Right renal pelvis (tissue), 4 donors: ENCODE measurements at regions not wholly inside any gene's neighbourhood (a gene's known extent, or its start where the extent isn't known, plus 50 kb on each side); places are given as distances from the start of the nearest gene placed in this dataset.

ENCODE experiments used
- DNase-seq, 4 donors: peaks; one replicate each; pipeline ENCODE4 v3.0.0-alpha.2; 2013; ENCODE audit warnings: low read depth in 4 of 4, low spot score in 3 of 4, missing footprints in 1 of 4

DNA sequence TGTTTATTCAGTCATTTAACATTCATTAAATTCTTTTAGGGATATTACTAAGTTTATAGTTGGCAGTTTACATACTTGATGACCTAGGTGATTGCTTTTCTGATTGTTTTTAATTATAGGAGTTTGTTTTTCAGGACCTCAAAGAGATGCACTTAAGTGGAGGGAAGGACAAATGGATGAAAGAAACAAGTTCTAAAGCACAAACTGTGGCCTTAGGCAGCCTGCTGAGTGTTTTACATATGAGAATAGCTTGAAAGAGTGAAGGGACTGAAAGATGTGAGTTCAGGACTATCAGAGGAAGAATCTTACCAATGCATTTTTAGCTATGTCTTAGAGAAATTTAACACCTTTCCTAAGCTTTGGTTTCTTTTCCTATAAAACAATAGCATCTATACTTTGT, 402.6 kb downstream of the KLF12 start:
- no peak for DNase-seq

- DNase-seq = no peak
Observed at GRCh38 chr13:73730014-73730413, 404.2 kb downstream of the KLF12 start.

GRCh38 chr13:73729046-73729445, 405.2 kb downstream of the KLF12 start:
- DNase-seq = no peak

- DNase-seq = no peak
Observed at GRCh38 chr13:73722120-73722519, 412.1 kb downstream of the KLF12 start.

- DNase-seq = no peak
Observed at GRCh38 chr13:73721571-73721970, 412.6 kb downstream of the KLF12 start.

DNA sequence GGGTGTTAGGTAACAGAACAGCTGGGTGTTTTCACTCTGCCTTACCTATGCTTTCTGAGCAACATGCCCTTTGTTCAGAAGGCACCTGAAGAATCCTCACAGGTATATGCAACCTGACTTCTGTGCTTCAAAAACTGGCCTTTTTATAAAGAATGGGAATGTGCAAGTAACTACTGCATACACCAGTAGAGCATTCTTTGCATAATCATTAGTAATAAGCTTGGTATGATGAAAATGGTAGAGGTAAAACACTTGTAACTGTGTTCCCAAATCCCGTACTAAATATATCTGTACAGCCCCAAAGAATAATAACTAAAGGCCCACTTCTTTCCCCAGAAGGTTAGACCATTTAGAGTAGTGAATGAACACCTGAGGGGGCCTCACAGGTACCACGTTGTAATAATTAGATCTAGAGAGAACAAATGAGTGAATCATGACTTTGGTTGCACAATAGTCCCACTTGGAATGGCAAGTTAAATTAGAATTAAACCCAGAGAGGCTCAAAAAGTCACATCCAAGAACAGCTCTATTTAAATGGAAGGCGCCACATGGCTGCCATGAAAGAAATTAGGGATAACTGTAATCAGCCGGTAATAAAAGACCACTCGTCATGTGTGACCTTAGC, 413.9 kb downstream of the KLF12 start:
- no peak for DNase-seq

DNA sequence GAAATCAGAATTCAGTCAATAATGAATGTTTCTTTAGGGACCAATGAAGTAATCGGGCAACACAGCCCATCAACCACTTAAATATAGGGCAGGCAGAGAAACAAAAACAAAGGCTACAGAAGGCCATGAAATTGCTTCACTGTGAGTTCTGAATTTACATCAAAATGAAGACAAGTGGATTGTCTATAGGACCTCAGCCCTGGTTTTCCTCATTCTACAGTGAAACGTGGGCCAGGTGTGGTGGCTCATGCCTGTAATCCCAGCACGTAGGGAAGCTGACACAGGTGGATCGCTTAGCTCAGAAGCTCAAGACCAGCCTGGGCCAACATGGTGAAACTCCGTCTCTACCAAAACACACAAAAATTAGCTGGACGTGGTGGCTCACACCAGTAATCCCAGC, 416.0 kb downstream of the KLF12 start:
- DNase-seq = no peak

- DNase-seq = no peak
Observed at GRCh38 chr13:73717632-73718031, 416.6 kb downstream of the KLF12 start.

- DNase-seq = no peak
Observed at GRCh38 chr13:73715911-73716510, 418.2 kb downstream of the KLF12 start.

DNA sequence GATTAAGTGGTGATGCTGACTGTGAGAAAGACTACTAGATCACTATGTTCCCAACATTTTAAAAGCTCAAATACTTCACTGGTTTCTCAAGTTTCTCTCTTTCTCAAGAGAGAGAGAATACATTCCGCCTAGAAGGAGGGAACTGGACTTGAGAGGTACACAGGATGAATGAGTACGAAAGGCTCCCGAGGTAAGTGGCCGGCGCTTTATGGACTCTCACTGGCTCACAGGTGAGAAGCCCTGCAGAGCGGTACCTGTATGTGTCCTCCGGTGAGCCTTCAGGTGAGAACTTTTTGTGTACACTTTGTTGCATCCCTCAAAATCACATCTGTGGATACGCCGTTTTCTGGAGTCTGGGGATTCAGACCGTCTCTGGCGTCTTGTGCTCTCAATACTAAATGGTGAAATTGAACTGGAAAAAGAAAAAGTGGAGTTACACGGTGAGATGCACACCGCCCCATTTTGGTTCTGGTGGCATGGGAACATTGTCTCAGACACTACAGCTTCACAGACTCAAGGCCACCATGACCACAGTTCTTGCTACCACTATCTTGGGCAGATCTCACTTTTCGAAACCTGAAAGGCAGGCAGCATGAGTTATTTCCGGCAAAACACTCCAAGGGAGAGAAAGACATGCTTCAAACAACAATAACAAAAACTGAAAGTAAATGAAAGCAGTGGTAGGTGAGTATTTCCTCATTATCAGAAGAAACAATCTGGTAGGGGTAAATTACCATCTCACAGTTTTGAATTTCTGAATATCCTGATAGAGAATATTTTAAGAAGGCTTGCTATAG, 418.9 kb downstream of the KLF12 start:
- DNase-seq = no peak

DNA sequence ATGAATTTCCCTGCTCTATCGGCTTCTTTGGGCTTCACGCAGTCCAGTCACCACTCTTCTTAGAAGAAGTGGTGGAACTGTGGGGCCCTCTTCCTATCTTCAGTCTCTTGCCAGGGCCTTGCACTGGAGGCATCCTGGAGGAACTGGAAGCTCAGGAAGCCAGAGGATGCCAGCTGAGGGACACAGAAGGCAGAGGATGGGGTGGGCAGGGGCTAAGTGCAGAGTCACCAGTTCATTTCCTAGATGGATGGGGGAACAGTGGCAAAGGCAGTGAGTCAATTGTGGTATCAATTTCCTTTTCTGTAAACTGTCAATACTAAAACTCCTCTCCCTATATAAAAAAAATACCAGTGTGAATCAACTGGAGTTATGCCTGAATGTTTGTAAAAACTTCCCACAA, 419.7 kb downstream of the KLF12 start:
- DNase-seq = no peak

DNA sequence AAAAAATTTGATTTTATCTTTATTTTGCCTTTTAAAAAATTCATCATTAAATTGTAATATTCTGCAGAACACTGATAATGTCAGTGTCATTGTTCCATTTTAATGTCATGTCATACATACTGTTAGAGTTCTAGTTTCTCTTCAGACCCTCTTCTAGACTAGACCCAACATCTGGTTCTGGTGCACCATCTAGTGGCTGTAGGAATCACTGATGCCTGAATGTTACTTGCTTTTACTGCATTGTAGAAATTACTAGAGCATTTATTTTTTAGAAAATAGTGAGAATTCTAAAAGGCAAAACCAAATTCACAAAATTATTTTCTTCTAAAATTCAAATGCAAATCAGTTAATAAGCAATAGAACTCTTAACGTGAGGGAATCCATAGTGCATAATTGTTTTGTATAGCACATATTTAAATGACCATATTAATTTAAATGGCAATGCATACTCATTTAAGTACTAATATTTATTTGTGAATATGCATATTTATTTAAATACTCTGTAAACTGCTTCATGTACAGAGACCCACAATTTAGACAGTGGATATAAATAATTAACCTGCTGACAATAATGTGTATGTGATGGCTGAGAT, 425.7 kb downstream of the KLF12 start:
- DNase-seq = peak; percentile 38 to 55 (median 48)

DNA sequence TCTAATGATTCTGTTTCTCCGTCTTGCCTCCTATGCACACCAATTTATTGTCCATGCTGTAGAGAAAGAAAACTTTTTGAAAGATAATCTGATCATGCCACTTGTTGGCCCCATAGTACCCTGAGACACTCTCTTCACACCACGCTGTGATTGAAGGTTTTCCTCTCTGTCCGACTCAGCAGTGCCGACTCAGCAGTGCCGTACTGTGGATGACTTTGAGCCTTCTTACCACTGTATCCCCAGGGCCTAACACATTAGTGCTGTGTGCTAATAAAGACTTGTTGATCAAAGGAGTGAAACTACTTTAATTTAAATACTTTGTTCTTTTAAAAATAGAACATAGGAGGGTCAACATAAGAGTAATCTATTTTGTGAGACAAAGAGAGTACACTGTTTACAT, 429.6 kb downstream of the KLF12 start:
- DNase-seq = no peak

DNA sequence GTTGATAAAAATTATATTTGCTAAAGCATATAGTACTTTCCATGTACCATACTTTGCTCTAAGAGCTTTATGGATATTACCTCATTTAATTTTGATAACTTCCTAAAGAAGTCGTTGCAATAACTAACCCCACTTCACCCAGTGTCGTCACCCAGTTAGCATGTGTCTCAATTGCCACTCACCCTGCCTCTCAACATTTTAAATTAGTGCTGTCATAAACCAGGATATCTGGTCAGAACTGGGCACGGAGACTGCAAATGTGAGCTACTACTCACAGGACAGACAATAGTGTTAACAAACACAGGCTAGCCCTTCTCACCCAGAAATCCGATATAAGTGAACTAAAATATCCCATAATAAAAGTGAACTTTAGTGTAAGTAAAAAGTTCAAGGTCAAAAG, 430.6 kb downstream of the KLF12 start:
- DNase-seq = no peak

- no peak for DNase-seq
Observed at GRCh38 chr13:73702419-73703071, 431.7 kb downstream of the KLF12 start.

DNA sequence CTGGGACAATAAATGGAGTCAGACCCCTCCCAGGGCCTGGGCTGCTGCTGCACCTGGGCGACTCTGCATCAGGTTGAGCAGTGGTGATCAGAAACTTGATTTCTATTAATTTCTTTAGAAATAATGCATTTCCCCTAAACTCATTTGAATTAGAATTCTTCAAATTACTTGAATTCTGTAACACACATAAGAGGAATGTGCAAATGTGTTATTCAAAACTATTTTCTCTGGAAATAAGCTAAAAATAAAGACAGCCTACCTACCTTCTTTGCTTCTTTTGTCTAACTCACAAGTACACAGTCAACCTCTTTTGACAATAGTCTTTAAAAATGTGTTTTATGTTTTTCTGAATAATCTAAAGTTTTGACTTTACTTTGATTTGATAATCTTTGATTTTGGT, 433.0 kb downstream of the KLF12 start:
- DNase-seq = no peak

DNA sequence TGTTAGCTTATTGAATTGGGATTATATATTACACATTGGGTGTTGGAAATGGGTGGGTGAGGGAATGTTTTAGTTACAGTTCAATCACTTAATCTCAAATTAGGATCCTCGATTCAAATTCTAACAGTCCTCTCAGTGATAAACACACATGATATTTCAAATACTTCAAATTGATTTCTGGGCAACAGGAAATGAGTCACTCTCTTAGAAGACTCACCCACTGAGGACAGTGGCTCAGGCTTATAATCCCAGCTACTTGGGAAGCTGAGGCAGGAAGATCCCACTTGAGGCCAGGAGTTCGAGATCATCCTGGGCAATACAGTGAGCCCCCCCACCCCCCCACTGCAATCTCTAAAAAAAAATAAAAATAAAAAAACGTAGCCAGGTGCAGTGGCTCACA, 435.3 kb downstream of the KLF12 start:
- no peak for DNase-seq

- DNase-seq = no peak
Observed at GRCh38 chr13:73697166-73697565, 437.0 kb downstream of the KLF12 start.

GRCh38 chr13:73696713-73697112, 437.5 kb downstream of the KLF12 start:
- DNase-seq = no peak

DNA sequence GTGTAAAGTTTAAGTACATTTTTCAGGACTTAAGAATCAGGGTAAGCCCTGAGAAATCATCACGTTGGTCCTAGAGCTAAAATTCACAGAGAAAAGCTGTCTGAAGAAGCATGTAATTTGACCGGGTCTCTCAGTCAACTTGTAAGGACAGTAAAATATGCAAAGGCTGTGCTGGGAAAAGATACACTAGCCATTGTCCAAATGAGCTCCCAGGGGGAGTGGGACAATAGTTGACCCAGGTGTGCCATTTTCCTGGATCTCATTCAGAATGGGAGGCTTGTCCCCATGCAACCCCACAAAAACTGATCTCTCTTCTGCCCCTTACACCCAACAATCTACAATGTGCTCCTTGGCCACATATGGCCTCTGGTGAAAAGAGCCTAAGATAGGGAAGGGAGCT, 437.9 kb downstream of the KLF12 start:
- no peak for DNase-seq

- no peak for DNase-seq
Observed at GRCh38 chr13:73695325-73695724, 438.9 kb downstream of the KLF12 start.
